Endothelial cell of umbilical vein (primary cell): ENCODE measurements at regions not wholly inside any gene's neighbourhood (a gene's known extent, or its start where the extent isn't known, plus 50 kb on each side); places are given as distances from the start of the nearest gene placed in this dataset.

Experiments
- BruUV-seq: library from RNA; stranded (reverse); fragments of 400-500 nt; replicated peaks from 2 replicates; lab custom pipeline; 2021; lab: Mats Ljungman, UMichigan
- CTCF ChIA-PET: fragments of 300-600, 350-600 bp; sonication (Branson Sonifier 250); formaldehyde crosslinking; loops from one replicate; lab custom pipeline; 2021; ENCODE audit warnings: antibody characterized with exemption, inconsistent platforms; lab: Charles Lee
- POLR2A ChIA-PET: fragments of 300-600, 350-600 bp; sonication (Branson Sonifier 250); formaldehyde crosslinking; loops from one replicate; lab custom pipeline; 2021; ENCODE audit warnings: antibody characterized with exemption, inconsistent platforms; lab: Charles Lee
- DNase-seq: peaks from one replicate; pipeline ENCODE4 v3.0.0-alpha.2; 2011; ENCODE audit warnings: low read depth, low spot score
- FAIRE-seq: peaks from 2 replicates; lab custom pipeline; 2011; peaks lifted over from hg19 to GRCh38; lab: Jason Lieb, UNC
- H2AFZ ChIP-seq: 2 replicates; pipeline ENCODE4 v1.6.0; 2012; ENCODE audit warnings: low read depth, low read length, control low read depth, inconsistent platforms
- H3K27ac ChIP-seq: 2 replicates; pipeline ENCODE4 v1.5.1; 2011; ENCODE audit warnings: low read depth, mild to moderate bottlenecking, control low read depth, low read length, moderate library complexity; ENCODE audit not compliant: insufficient read depth
- H3K27me3 ChIP-seq, 2 experiments: 2 replicates each; pipeline versions ENCODE4 v1.6.0 to v1.6.1; 2011; ENCODE audit warnings: low read length in 2 of 2, mixed read lengths in 1 of 2; ENCODE audit not compliant: control insufficient read depth in 2 of 2, insufficient read depth in 2 of 2
- H3K36me3 ChIP-seq, 2 experiments: 2 replicates in 1 of 2; 3 replicates in 1 of 2; pipeline ENCODE4 v1.5.1; 2011; ENCODE audit warnings: low read length in 2 of 2, mild to moderate bottlenecking in 1 of 2, moderate library complexity in 1 of 2; ENCODE audit not compliant: control insufficient read depth in 2 of 2, insufficient read depth in 2 of 2; ENCODE audit errors: extremely low read depth in 1 of 2
- H3K4me1 ChIP-seq: 3 replicates; pipeline ENCODE4 v1.5.1; 2011; ENCODE audit warnings: mild to moderate bottlenecking, low read length; ENCODE audit not compliant: control insufficient read depth, insufficient read depth; ENCODE audit errors: extremely low read depth
- H3K4me2 ChIP-seq: 2 replicates; pipeline ENCODE4 v1.6.1; 2011; ENCODE audit warnings: low read length, control low read depth, mixed read lengths; ENCODE audit not compliant: insufficient read depth
- H3K4me3 ChIP-seq, 3 experiments: fragments of 200-600 bp in 1 of 3; sonication (generic), shearing (Covaris generic) in 1 of 3; replicated peaks in 1 of 3; 2 replicates each; pipeline ENCODE4 v1.5.1; 2011 to 2016; ENCODE audit warnings: control low read depth in 3 of 3, low read length in 3 of 3, mild to moderate bottlenecking in 2 of 3, inconsistent platforms in 1 of 3, low read depth in 1 of 3, moderate library complexity in 1 of 3; ENCODE audit not compliant: insufficient read depth in 1 of 3
- H3K79me2 ChIP-seq: 2 replicates; pipeline ENCODE4 v1.6.0; 2012; ENCODE audit warnings: low read length, inconsistent platforms; ENCODE audit not compliant: control insufficient read depth, insufficient read depth
- H3K9ac ChIP-seq: replicated peaks from 2 replicates; pipeline ENCODE3; 2011; ENCODE audit warnings: low read length, control low read depth; ENCODE audit not compliant: insufficient read depth; ENCODE audit errors: extremely low read depth
- H3K9me1 ChIP-seq: replicated peaks from 3 replicates; pipeline ENCODE4 v1.6.0; 2011; ENCODE audit warnings: mild to moderate bottlenecking, low read length; ENCODE audit not compliant: control insufficient read depth, insufficient read depth; ENCODE audit errors: extremely low read depth
- H3K9me3 ChIP-seq: replicated peaks from 2 replicates; pipeline ENCODE4 v1.5.1; 2012; ENCODE audit warnings: low read length, inconsistent platforms; ENCODE audit not compliant: control insufficient read depth, insufficient read depth
- H4K20me1 ChIP-seq: replicated peaks from 2 replicates; pipeline ENCODE3; 2011; ENCODE audit warnings: mild to moderate bottlenecking, low read length; ENCODE audit not compliant: control insufficient read depth, insufficient read depth; ENCODE audit errors: extremely low read depth
- CTCF ChIP-seq, 2 donors: IDR thresholded peaks; 1 replicate in 1 of 2; 2 replicates in 1 of 2; pipeline ENCODE4 v1.5.1; 2011; ENCODE audit warnings: low read length in 2 of 2, mild to moderate bottlenecking in 2 of 2, moderate library complexity in 2 of 2, control low read depth in 1 of 2, inconsistent platforms in 1 of 2, low read depth in 1 of 2; ENCODE audit not compliant: insufficient read depth in 1 of 2; ENCODE audit errors: extremely low read depth in 1 of 2
- EZH2 ChIP-seq: IDR thresholded peaks from 2 replicates; pipeline ENCODE4 v1.6.1; 2012; ENCODE audit warnings: borderline replicate concordance, low read depth, mild to moderate bottlenecking, moderate library complexity, low read length, inconsistent platforms; ENCODE audit not compliant: severe bottlenecking
- GATA2 ChIP-seq: IDR thresholded peaks from 2 replicates; pipeline ENCODE4 v1.7.0; 2011; ENCODE audit warnings: low read depth, mild to moderate bottlenecking, moderate library complexity, mixed read lengths, low read length; ENCODE audit not compliant: insufficient read length, insufficient read depth
- JUN ChIP-seq: IDR thresholded peaks from 2 replicates; pipeline ENCODE4 v1.6.1; 2011; ENCODE audit warnings: borderline replicate concordance, low read depth; ENCODE audit not compliant: insufficient read length, insufficient read depth
- MAX ChIP-seq: IDR thresholded peaks from 2 replicates; pipeline ENCODE4 v1.6.1; 2011; ENCODE audit not compliant: insufficient read depth, insufficient read length
- MYC ChIP-seq: IDR thresholded peaks from one replicate; pipeline ENCODE4 v1.6.1; 2011; ENCODE audit warnings: mild to moderate bottlenecking, low read depth, low read length
- dilution Hi-C: fragments of 300-500 bp; cut with MboI; formaldehyde crosslinking; loops from one replicate; pipeline ENCODE4 v1.15.0; 2019; ENCODE audit warnings: low sequenced_read_pairs; ENCODE audit not compliant: extremely low pct_ligation_motif_present
- intact Hi-C: fragments of 100-400 bp; cut with micrococcal nuclease; formaldehyde crosslinking; loops from one replicate; pipeline ENCODE4 v1.10.0; 2022

GRCh38 chr3:28844298-28845005 lies 436.4 kb upstream of the RBMS3 start:
- Histone ChIP-seq H4K20me1 (no peaks in the 10 kb centered on the region), H3K4me2 (no peak overlapping the region), H3K9me3 (no peaks in the 10 kb centered on the region), H3K9ac (no peak overlapping the region), H2AFZ (no peak overlapping the region), H3K9me1 (no peaks in the 10 kb centered on the region), H3K36me3 (no peaks in the 10 kb centered on the region), H3K4me1 (no peaks in the 10 kb centered on the region), H3K27me3 (peaks cover 0 to 2% of the 10 kb centered on the region in 2 experiments), H3K4me3 (no peak overlapping the region), H3K27ac (no peak overlapping the region), H3K79me2 (no peaks in the 10 kb centered on the region)
- no peak for DNase-seq
- CTCF ChIA-PET, result no interaction called here
- no peak for TF ChIP-seq MYC
- TF ChIP-seq JUN, result no peak
- TF ChIP-seq GATA2, result no peak
- TF ChIP-seq MAX, result no peak
- no peak for TF ChIP-seq EZH2
- no peak for TF ChIP-seq CTCF (IDR thresholded peaks at IDR 0.05; ENCODE audit: extremely low read depth in 1 of 2, insufficient read depth in 1 of 2, low read depth in 1 of 2, low read length in 2 of 2)
- no TSS peak for BruUV-seq
- POLR2A ChIA-PET, result no interaction called here
- intact Hi-C loops, result no loop called here
- dilution Hi-C loops, result no loop called here
- no peak for FAIRE-seq
